Mucosa of descending colon (tissue), 3 donors: ENCODE measurements at regions not wholly inside any gene's neighbourhood (a gene's known extent, or its start where the extent isn't known, plus 50 kb on each side); places are given as distances from the start of the nearest gene placed in this dataset.
A peak's percentile ranks its signal among the peaks of the same experiment; 100 is the strongest.

Source experiments
- ATAC-seq: fragments of 200-7000 bp; cut with Tn5 transposase; one replicate; pipeline ENCODE4 v1.9.1; 2020; ENCODE audit warnings: mild to moderate bottlenecking, moderate library complexity
- DNase-seq, 3 donors: peaks; one replicate each; pipeline ENCODE4 v3.0.0-alpha.2; 2020
- H3K36me3 ChIP-seq: fragments of 200-600 bp; one replicate; pipeline ENCODE4 v1.8.0; 2021; ENCODE audit warnings: low read depth, mild to moderate bottlenecking
- H3K4me1 ChIP-seq: fragments of 200-600 bp; one replicate; pipeline ENCODE4 v1.8.0; 2021; ENCODE audit warnings: low read depth, mild to moderate bottlenecking
- H3K4me3 ChIP-seq: fragments of 200-600 bp; one replicate; pipeline ENCODE4 v1.8.0; 2021; ENCODE audit warnings: mild to moderate bottlenecking
- H3K9me3 ChIP-seq: fragments of 200-600 bp; one replicate; pipeline ENCODE4 v1.8.0; 2021; ENCODE audit warnings: mild to moderate bottlenecking
- intact Hi-C, 2 donors: fragments of 100-400 bp; cut with DNase I in 1 of 2; cut with micrococcal nuclease in 1 of 2; formaldehyde crosslinking; loops; one replicate each; pipeline versions ENCODE4 v1.11.0 to v1.11.1; 2022; cut with DNase I, micrococcal nuclease
- TF ChIP-seq, protein P1 (sequence below): fragments of 200-600 bp; IDR thresholded peaks from one replicate; pipeline ENCODE4 v1.8.0; 2022; ENCODE audit warnings: antibody characterized with exemption, mild to moderate bottlenecking
- donor health status: DM: no; HTN: no; CAD: no; lungs with moderate emphysema.
- donor health status: DM: no; HTN: no; CAD: no.
- donor health status: DM: no; HTN: yes; CAD: no.

DNA sequence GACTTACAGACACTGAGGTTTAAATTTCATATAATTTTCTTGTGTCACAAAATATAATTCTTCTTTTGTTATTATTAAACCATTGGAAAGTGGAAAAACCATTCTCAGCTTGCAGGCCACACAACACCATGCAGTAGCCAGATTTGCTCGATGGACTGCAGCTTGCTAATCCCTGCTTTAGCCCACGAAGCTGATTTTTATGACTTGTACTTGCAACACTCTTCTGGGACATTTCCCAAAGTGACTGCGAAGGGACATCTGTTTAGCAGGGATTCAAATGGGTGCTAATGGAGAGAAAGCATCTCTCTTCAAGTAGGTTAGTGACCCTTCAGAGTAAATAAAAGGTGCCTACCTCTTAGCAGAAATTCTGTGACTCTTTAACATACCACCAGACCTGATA, 304.6 kb upstream of the ZFP64 start:
- intact Hi-C loops = no loop called here
- TF ChIP-seq, protein P1, sequence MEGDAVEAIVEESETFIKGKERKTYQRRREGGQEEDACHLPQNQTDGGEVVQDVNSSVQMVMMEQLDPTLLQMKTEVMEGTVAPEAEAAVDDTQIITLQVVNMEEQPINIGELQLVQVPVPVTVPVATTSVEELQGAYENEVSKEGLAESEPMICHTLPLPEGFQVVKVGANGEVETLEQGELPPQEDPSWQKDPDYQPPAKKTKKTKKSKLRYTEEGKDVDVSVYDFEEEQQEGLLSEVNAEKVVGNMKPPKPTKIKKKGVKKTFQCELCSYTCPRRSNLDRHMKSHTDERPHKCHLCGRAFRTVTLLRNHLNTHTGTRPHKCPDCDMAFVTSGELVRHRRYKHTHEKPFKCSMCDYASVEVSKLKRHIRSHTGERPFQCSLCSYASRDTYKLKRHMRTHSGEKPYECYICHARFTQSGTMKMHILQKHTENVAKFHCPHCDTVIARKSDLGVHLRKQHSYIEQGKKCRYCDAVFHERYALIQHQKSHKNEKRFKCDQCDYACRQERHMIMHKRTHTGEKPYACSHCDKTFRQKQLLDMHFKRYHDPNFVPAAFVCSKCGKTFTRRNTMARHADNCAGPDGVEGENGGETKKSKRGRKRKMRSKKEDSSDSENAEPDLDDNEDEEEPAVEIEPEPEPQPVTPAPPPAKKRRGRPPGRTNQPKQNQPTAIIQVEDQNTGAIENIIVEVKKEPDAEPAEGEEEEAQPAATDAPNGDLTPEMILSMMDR = no peak
- no peak for ATAC-seq
- Histone ChIP-seq H3K9me3 (no peaks in the 10 kb centered on the region), H3K4me3 (no peak overlapping the region), H3K36me3 (no peaks in the 10 kb centered on the region), H3K4me1 (no peaks in the 10 kb centered on the region)
- DNase-seq = no peak

DNA sequence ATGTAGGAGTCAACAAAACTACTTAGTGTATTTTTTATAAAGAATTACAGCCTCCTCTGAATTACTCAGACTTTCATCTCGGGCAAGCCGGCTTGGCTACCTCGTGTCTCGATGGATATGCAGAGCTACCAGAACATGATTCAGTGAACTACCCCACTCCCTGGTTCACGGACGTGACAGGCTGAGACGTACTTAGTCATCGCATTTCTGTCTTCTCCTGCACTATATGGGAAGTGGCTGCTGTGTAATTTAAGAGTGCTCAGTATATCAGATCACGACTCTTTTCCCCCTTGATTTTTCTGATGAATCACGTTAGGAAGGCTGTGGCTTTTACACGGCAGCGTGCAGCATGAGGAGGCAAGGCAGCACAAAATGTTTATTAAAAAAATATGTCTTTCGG, 302.7 kb upstream of the ZFP64 start:
- no peak for ATAC-seq
- TF ChIP-seq, protein P1 = no peak
- DNase-seq = no peak
- no peak overlapping the region for H3K4me3 ChIP-seq
- H3K36me3 ChIP-seq = no peaks in the 10 kb centered on the region
- no peaks in the 10 kb centered on the region for H3K4me1 ChIP-seq
- intact Hi-C loops = no loop called here
- no peaks in the 10 kb centered on the region for H3K9me3 ChIP-seq

DNA sequence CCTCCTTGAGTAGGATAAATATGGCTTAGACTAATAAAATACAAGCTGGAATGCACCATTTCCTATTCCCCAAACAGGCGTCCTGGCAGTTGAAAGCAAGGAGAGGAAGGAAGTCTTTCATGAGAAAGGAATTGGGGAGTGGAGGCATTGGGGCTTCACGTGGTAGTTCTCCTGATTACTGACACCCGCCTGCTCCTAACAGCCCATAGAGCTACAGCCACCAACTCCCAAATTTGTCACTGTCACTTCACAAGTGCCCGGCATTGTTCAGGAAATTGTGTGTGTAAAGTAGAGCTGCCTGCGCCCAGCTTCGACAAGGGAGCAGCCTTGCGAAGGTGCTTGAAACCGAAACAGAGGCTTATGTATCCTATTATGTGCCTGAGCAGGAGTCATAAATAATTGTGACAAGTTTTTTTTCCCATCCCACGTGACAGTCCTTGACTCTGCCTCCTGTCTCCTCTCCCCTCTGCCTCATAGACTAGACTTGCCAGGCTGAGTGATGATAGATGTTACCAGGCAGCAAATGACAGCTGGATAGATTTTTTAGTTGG, 301.7 kb upstream of the ZFP64 start:
- no peak overlapping the region for H3K4me3 ChIP-seq
- H3K9me3 ChIP-seq = no peaks in the 10 kb centered on the region
- DNase-seq (no peak), ATAC-seq (peak; percentile 18)
- H3K4me1 ChIP-seq = no peaks in the 10 kb centered on the region
- intact Hi-C loops = no loop called here
- H3K36me3 ChIP-seq = no peaks in the 10 kb centered on the region
- TF ChIP-seq, protein P1 = no peak

DNA sequence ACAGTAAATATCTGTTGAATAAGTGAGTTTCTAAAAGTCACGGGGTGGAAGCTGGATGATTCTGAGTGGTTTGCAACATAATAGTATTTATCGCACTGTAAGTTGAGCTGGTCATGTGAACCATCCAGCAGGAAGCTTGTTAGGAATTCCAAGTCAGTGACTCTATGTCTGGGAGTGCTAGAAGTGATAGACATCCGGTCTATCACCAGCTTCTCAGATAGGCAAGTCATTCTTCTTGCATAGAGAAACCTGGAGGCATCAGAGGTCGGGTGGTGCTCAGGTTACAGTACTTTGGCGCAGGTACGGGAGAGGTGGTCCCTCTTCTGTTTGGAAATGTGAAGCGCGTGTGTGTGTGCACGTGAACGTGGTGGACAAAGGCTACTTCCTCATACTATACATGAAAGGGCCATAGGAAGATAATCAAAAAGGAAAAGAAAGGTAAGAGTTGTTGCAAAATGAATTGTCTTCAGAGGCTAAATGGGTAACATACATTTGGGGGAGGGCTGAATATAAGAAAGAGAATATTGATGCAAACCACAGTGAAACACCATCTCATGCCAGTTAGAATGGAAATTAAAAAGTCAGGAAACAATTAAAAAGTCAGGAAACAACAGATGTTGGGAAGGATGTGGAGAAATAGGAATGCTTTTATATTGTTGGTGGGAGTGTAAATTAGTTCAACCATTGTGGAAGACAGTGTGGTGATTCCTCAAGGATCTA, 299.3 kb upstream of the ZFP64 start:
- ATAC-seq = no peak
- TF ChIP-seq, protein P1 = no peak
- Histone ChIP-seq H3K4me1 (no peaks in the 10 kb centered on the region), H3K4me3 (no peak overlapping the region), H3K9me3 (no peaks in the 10 kb centered on the region), H3K36me3 (no peaks in the 10 kb centered on the region)
- no peak for DNase-seq
- intact Hi-C loops = no loop called here

DNA sequence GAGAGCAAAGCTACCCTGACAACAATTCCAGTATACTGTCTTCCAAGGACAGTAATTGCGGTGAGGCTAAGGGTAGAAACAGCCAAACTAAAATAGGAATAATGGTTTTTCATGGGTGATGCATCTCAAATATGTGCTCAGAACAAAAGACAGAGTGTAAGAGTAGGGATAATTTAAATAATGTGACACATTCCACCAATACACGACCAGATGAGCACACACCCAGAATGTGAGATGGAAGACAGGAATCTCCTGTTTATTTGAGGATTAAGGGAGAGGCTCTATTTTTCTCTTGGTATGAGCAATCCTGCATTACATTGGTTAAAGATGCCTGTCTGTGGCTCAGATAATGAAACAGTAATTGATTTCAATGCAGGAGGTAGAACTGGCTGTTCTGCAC, 292.9 kb upstream of the ZFP64 start:
- no peak for DNase-seq
- TF ChIP-seq, protein P1 = no peak
- ATAC-seq = no peak
- no peaks in the 10 kb centered on the region for H3K36me3 ChIP-seq
- H3K4me1 ChIP-seq = no peaks in the 10 kb centered on the region
- intact Hi-C loops = no loop called here
- no peaks in the 10 kb centered on the region for H3K9me3 ChIP-seq
- H3K4me3 ChIP-seq = no peak overlapping the region
